ENCODE measurements at regions not wholly inside any gene's neighbourhood (a gene's known extent, or its start where the extent isn't known, plus 50 kb on each side); places are given as distances from the start of the nearest gene placed in this dataset.
A peak's percentile ranks its signal among the peaks of the same experiment; 100 is the strongest.

GRCh38 chr4:53863158-53863557 lies 201.2 kb downstream of the CHIC2 start:
- H3K4me3 ChIP-seq (ENCODE audit: low read length) = no peak overlapping the region
- DNase-seq (ENCODE audit: low read depth) = no peak
- TF ChIP-seq CTCF (IDR thresholded peaks at IDR 0.05; ENCODE audit: insufficient read depth, low read depth, low read length, missing control alignments) = no peak

GRCh38 chr4:53861856-53862610 lies 202.4 kb downstream of the CHIC2 start:
- DNase-seq (ENCODE audit: low read depth) = peak; percentile 59
- no peak overlapping the region for H3K4me3 ChIP-seq (ENCODE audit: low read length)
- no peak for TF ChIP-seq CTCF (IDR thresholded peaks at IDR 0.05; ENCODE audit: insufficient read depth, low read depth, low read length, missing control alignments)

GRCh38 chr4:53859305-53859704 lies 205.1 kb downstream of the CHIC2 start:
- no peak for DNase-seq (ENCODE audit: low read depth)
- TF ChIP-seq CTCF (IDR thresholded peaks at IDR 0.05; ENCODE audit: insufficient read depth, low read depth, low read length, missing control alignments) = no peak
- no peak overlapping the region for H3K4me3 ChIP-seq (ENCODE audit: low read length)

- DNase-seq (ENCODE audit: low read depth) = no peak
- TF ChIP-seq CTCF (IDR thresholded peaks at IDR 0.05; ENCODE audit: insufficient read depth, low read depth, low read length, missing control alignments) = no peak
- H3K4me3 ChIP-seq (ENCODE audit: low read length) = no peak overlapping the region
Observed at GRCh38 chr4:53858744-53859143, 205.7 kb downstream of the CHIC2 start.

GRCh38 chr4:53855581-53856250 lies 208.7 kb downstream of the CHIC2 start:
- no peak for TF ChIP-seq CTCF (IDR thresholded peaks at IDR 0.05; ENCODE audit: insufficient read depth, low read depth, low read length, missing control alignments)
- peak; percentile 86 for DNase-seq (ENCODE audit: low read depth)
- no peak overlapping the region for H3K4me3 ChIP-seq (ENCODE audit: low read length)

GRCh38 chr4:53854991-53855568 lies 209.3 kb downstream of the CHIC2 start:
- TF ChIP-seq CTCF (IDR thresholded peaks at IDR 0.05; ENCODE audit: insufficient read depth, low read depth, low read length, missing control alignments) = no peak
- H3K4me3 ChIP-seq (ENCODE audit: low read length) = no peak overlapping the region
- peak; percentile 76 for DNase-seq (ENCODE audit: low read depth)
